GM12873 (cell line): ENCODE measurements at regions not wholly inside any gene's neighbourhood (a gene's known extent, or its start where the extent isn't known, plus 50 kb on each side); places are given as distances from the start of the nearest gene placed in this dataset.

Source experiments
- CTCF ChIP-seq: IDR thresholded peaks from 2 replicates; pipeline ENCODE4 v1.5.1; 2012; ENCODE audit warnings: low read depth, mild to moderate bottlenecking, moderate library complexity, low read length, control low read depth; ENCODE audit not compliant: insufficient read depth; ENCODE audit errors: missing control alignments

DNA sequence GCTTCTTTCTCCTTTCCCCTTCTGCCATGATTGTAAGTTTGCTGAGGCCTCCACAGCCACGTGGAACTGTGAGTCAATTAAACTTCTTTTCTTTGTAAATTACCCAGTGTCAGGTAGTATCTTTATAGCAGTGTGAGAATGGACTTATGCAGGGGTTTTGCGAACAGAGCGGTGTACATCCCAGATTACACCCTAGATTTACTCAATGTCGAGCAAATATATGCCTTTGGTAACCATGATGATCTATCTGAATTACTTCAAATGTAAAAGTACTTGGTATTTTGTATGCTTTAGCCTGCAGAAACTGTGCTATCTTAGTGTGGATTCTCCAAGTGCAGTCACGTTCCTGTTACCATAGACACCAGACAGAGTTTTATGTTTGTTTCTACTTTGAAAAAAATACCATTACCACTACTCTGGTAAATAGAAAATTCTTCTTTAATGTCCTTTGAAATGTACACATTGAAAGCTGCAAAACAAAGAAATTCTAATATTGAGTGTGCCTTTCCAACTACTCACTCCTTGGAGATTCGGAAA lies 510.4 kb upstream of the ARGLU1 start:
- TF ChIP-seq CTCF = no peak

DNA sequence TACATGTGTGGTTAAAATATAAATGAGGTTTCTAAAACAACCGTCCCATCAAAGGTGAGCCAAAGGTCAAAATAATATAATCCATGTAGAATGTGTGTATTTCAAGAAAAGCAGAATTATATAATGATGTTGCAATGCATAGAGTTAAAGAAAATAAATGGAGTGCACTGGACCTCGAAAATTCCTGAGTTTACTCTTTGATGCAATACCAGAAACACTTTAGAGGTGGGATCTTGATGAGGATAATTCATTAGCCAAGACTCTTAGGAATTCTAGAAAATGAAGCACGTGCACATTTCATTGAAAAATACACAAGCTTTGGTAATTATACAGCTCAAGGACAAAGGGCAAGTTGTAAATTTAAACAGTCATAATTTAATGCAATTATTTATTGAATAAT lies 508.9 kb upstream of the ARGLU1 start:
- TF ChIP-seq CTCF = no peak

- no peak for TF ChIP-seq CTCF
Measured at GRCh38 chr13:107075576-107075975, 507.6 kb upstream of the ARGLU1 start.

- no peak for TF ChIP-seq CTCF
Measured at GRCh38 chr13:107070792-107071191, 502.9 kb upstream of the ARGLU1 start.

GRCh38 chr13:107069108-107069776 lies 501.3 kb upstream of the ARGLU1 start:
- no peak for TF ChIP-seq CTCF

DNA sequence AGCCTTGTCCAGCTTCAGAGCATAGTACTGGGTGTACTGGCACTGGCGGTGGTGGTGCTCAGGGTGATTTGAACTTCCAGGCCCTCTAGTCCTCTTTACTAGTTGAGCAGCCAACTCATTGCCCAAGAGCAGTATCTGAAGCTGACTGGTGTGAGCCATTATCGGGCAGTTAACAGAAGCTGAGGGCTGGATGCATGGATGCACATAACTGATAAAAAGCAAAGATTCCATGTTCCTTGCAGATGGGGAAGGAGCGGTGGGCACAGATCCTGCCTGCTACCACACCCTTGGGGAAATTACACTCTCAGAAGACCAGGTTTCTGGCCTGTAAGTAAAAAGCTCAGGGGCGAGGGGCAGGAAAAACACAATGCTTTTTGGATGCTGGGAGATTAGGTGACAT lies 499.4 kb upstream of the ARGLU1 start:
- no peak for TF ChIP-seq CTCF

GRCh38 chr13:107066355-107066754 lies 498.4 kb upstream of the ARGLU1 start:
- TF ChIP-seq CTCF = no peak
